NT2/D1 (cell line): ENCODE measurements at regions not wholly inside any gene's neighbourhood (a gene's known extent, or its start where the extent isn't known, plus 50 kb on each side); places are given as distances from the start of the nearest gene placed in this dataset.

Source experiments
- DNase-seq: peaks from one replicate; pipeline ENCODE4 v3.0.0-alpha.2; 2011; ENCODE audit warnings: low read depth, low spot score
- H3K27me3 ChIP-seq: 2 replicates; pipeline ENCODE4 v1.6.0; 2011; ENCODE audit warnings: mild to moderate bottlenecking; ENCODE audit not compliant: insufficient read length, insufficient read depth
- H3K36me3 ChIP-seq: 2 replicates; pipeline ENCODE4 v1.6.1; 2011; ENCODE audit warnings: mild to moderate bottlenecking, low read length, mixed read lengths; ENCODE audit not compliant: insufficient read depth, insufficient read length
- H3K4me1 ChIP-seq: 2 replicates; pipeline ENCODE4 v1.5.1; 2011; ENCODE audit not compliant: insufficient read depth, insufficient read length
- H3K4me3 ChIP-seq: 2 replicates; pipeline ENCODE4 v1.5.1; 2011; ENCODE audit warnings: low read depth; ENCODE audit not compliant: insufficient read length
- H3K9ac ChIP-seq: 2 replicates; pipeline ENCODE4 v1.6.0; 2011; ENCODE audit warnings: low read depth; ENCODE audit not compliant: insufficient read length
- H3K9me3 ChIP-seq: 2 replicates; pipeline ENCODE4 v1.5.1; 2011; ENCODE audit warnings: mild to moderate bottlenecking, low read length; ENCODE audit not compliant: insufficient read depth
- SUZ12 ChIP-seq: IDR thresholded peaks from 2 replicates; pipeline ENCODE4 v1.6.1; 2011; ENCODE audit not compliant: insufficient read length, insufficient read depth; ENCODE audit errors: extremely low read depth
- YY1 ChIP-seq: IDR thresholded peaks from 2 replicates; pipeline ENCODE4 v1.6.1; 2011; ENCODE audit not compliant: insufficient read length, insufficient read depth
- ZNF274 ChIP-seq: IDR thresholded peaks from 2 replicates; pipeline ENCODE4 v1.6.1; 2011; ENCODE audit warnings: mild to moderate bottlenecking, low read depth, low read length

DNA sequence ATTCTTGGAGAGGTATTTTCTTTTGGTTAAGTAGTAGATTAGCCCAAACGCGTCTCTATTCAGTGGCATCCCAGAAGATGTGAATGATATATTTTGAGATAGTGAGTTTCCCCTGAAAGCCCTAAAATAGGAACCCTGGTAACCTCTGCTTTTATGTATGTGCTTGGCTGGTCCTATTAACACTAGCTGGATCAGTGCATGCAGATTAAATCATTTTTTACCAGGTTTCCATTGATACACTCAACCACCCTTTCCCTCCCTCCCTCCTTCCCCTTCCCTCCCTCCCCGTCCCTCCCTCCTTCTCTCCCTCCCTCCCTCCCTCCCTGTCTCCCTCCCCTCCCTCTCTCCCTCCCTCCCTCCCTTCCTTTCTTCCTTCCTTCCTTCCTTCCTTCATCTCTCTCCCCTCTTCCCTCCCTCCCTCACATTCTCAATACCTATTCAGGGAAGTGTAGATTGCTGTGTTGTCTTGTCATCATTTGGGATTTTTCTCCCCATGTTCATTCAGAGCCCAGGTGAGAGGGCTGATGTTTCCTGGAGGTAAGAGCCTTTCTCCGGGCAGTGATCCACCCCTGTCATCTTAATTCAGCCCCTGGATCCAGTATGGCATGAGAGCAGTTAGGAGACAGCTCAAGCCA, 406.8 kb downstream of the PRDM2 start:
- no peak overlapping the region for H3K9ac ChIP-seq
- H3K4me3 ChIP-seq = no peak overlapping the region
- H3K27me3 ChIP-seq = no peaks in the 10 kb centered on the region
- no peak for DNase-seq
- H3K4me1 ChIP-seq = no peaks in the 10 kb centered on the region
- TF ChIP-seq SUZ12 = no peak
- no peak for TF ChIP-seq ZNF274
- no peak for TF ChIP-seq YY1
- H3K36me3 ChIP-seq = no peaks in the 10 kb centered on the region
- no peaks in the 10 kb centered on the region for H3K9me3 ChIP-seq

DNA sequence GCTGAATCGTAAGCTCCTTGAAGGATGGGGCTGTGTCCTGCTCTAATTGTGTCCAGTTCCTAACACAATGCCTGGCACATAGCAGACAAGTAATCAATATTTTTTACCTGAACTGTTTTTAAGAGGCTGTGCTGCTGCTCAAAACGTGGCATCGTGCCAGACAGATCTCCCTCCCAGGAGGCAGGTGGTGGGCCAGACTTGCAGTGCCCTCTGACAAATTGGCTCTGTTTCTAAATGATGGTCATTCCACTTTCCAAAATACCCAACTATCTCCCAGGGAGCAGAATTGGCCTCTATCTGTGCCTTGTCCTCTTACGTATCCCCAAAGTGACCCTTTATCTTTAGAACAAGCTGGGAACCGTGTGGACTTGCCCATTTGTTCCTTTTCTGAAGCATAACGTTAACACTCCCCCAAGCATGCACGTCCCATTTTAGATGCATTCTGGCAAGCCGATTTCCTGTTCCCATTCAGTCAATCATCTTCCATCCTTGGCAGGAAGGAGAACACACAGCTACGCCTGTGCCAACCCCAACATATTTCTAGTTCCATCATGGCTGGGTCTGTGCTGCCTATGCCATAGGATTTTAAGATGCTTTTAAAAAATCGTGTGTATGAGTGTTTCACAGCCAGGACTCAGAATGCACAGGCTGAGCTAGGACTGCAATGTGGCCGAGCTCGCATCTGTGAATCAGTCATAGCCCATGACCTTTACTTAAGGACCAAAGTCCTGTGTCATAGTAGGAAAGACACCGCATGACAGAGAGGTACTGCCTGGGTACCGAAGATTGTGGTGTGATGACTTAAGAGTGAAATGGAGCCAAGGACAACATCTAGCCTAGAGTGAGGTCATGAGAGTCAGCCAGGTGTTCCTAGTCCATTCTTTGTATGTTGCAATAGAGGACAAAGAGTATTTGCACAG, 408.6 kb downstream of the PRDM2 start:
- Histone ChIP-seq H3K36me3 (no peaks in the 10 kb centered on the region), H3K9me3 (no peaks in the 10 kb centered on the region), H3K9ac (no peak overlapping the region), H3K27me3 (no peaks in the 10 kb centered on the region), H3K4me1 (no peaks in the 10 kb centered on the region), H3K4me3 (no peak overlapping the region)
- no peak for TF ChIP-seq YY1
- TF ChIP-seq ZNF274 = no peak
- TF ChIP-seq SUZ12 = no peak
- no peak for DNase-seq

DNA sequence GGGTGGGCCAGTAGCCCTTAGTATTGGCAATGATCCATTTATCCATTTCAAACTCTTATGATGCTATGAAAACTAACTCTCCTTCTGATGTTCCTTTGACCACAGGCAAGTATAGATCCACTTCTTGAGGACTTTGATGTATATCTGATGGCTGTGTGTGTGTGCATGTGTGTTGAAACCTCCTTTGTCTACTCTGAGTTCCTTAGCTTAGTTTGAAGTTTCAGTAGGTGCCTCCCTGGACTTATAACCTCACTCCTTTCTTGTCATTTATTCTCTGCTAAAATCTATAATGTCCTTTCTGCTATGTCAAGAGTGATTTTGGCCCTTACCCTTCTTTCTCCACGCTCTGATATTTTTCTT, 409.3 kb downstream of the PRDM2 start:
- Histone ChIP-seq H3K27me3 (no peaks in the 10 kb centered on the region), H3K9me3 (no peaks in the 10 kb centered on the region), H3K4me1 (no peaks in the 10 kb centered on the region), H3K4me3 (no peak overlapping the region), H3K9ac (no peak overlapping the region), H3K36me3 (no peaks in the 10 kb centered on the region)
- DNase-seq = no peak
- TF ChIP-seq ZNF274 (no peak), YY1 (no peak)

GRCh38 chr1:14110040-14110439, 410.1 kb downstream of the PRDM2 start:
- Histone ChIP-seq H3K36me3 (no peaks in the 10 kb centered on the region), H3K27me3 (no peaks in the 10 kb centered on the region), H3K4me1 (no peaks in the 10 kb centered on the region), H3K9me3 (no peaks in the 10 kb centered on the region), H3K4me3 (no peak overlapping the region), H3K9ac (no peak overlapping the region)
- no peak for TF ChIP-seq ZNF274
- no peak for TF ChIP-seq YY1
- no peak for TF ChIP-seq SUZ12
- DNase-seq = no peak

DNA sequence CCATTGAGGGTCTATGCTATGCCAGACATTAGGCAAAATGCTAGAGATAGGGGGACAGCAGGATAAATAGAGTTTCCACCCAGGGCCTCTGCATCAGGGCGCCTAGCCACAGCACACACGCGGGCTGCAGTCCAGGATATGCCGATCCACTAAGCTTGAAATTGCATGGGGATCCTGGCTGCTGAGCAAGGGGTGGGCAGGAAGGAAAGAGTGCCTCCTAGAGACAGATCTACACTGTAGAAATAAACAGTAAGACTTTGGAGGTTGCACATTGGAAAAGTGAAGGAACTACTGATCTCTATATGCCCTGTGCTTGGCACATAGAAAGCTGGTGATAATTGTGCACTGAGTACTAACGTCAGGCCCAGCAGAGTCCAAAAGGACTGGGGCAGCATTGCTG, 411.1 kb downstream of the PRDM2 start:
- no peak for DNase-seq
- H3K27me3 ChIP-seq = no peaks in the 10 kb centered on the region
- H3K9ac ChIP-seq = no peak overlapping the region
- no peaks in the 10 kb centered on the region for H3K36me3 ChIP-seq
- peaks cover 7% of the 10 kb centered on the region; the same call in 1 of the 2 replicates for H3K9me3 ChIP-seq
- TF ChIP-seq ZNF274 (no peak), SUZ12 (no peak), YY1 (no peak)
- no peak overlapping the region for H3K4me3 ChIP-seq
- H3K4me1 ChIP-seq = no peaks in the 10 kb centered on the region

- Histone ChIP-seq H3K9me3 (peaks cover 10% of the 10 kb centered on the region; the same call in 1 of the 2 replicates), H3K4me3 (no peak overlapping the region), H3K27me3 (no peaks in the 10 kb centered on the region), H3K9ac (no peak overlapping the region), H3K4me1 (no peaks in the 10 kb centered on the region), H3K36me3 (no peaks in the 10 kb centered on the region)
- TF ChIP-seq SUZ12 = no peak
- TF ChIP-seq ZNF274 = no peak
- no peak for TF ChIP-seq YY1
- no peak for DNase-seq
Measured at GRCh38 chr1:14112613-14113012, 412.6 kb downstream of the PRDM2 start.

DNA sequence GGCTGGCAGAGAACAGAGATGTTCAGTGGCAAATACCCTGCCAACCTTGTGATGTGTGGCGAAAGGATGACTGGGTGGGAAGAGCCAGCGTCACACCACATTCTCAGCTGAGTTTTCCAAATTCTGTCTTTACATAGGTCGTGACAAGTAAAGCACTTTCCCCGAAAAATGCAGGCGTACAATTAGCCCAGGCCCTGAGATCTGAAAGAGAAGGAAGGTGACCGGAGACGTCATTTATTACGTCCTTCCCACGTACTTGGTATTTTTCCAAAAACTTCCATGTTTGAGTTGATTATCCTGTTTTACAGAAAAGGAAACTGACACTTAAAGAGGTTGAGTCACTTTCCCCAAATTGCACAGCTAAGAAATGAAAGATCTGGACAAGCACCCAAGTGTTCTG, 413.3 kb downstream of the PRDM2 start:
- no peaks in the 10 kb centered on the region for H3K27me3 ChIP-seq
- no peaks in the 10 kb centered on the region for H3K4me1 ChIP-seq
- DNase-seq = no peak
- H3K36me3 ChIP-seq = no peaks in the 10 kb centered on the region
- TF ChIP-seq SUZ12 (no peak), ZNF274 (no peak), YY1 (no peak)
- H3K9me3 ChIP-seq = peaks cover 10% of the 10 kb centered on the region; the same call in 1 of the 2 replicates
- H3K9ac ChIP-seq = no peak overlapping the region
- no peak overlapping the region for H3K4me3 ChIP-seq
